GM10248 (cell line): ENCODE measurements at regions not wholly inside any gene's neighbourhood (a gene's known extent, or its start where the extent isn't known, plus 50 kb on each side); places are given as distances from the start of the nearest gene placed in this dataset.

Experiments used
- CTCF ChIA-PET: fragments of 300-600 bp; sonication (Branson Sonifier 250); formaldehyde crosslinking; extraction: SDS; loops from one replicate; lab custom pipeline; 2021; ENCODE audit warnings: antibody characterized with exemption; lab: Yijun Ruan, JAX
- POLR2A ChIA-PET: fragments of 350-650 bp; sonication (Branson Sonifier 250); formaldehyde crosslinking; extraction: SDS; loops from one replicate; lab custom pipeline; 2020; ENCODE audit warnings: antibody characterized with exemption; lab: Yijun Ruan, JAX
- DNase-seq: peaks from one replicate; pipeline ENCODE4 v3.0.0; 2012; ENCODE audit errors: extremely low spot score
- CTCF ChIP-seq: IDR thresholded peaks from 2 replicates; pipeline ENCODE4 v1.5.1; 2012; ENCODE audit warnings: mild to moderate bottlenecking, low read depth; ENCODE audit errors: extremely low read depth, missing control alignments, control extremely low read depth

GRCh38 chr1:221815660-221816059, 73.8 kb upstream of the DUSP10 start:
- TF ChIP-seq CTCF, result no peak
- no peak for DNase-seq
- POLR2A ChIA-PET, result no interaction called here

GRCh38 chr1:221813887-221814286, 72.0 kb upstream of the DUSP10 start:
- ChIA-PET POLR2A (no interaction called here), CTCF (interaction anchor here (2.3 to 2.7 kb wide), 2 partner anchors 11 to 19 kb away, joined by 7 to 11 read pairs; no protein-coding TSS in a partner anchor)
- TF ChIP-seq CTCF, result no peak
- DNase-seq, result no peak

More at GRCh38 chr1:221815660-221816059, 73.8 kb upstream of the DUSP10 start:
- CTCF ChIA-PET, result interaction anchor here (1.1 to 2.7 kb wide), 3 partner anchors 8 to 63 kb away, joined by 3 to 11 read pairs (median 4); no protein-coding TSS in a partner anchor

GRCh38 chr1:221812905-221813597, 71.2 kb upstream of the DUSP10 start:
- no peak for TF ChIP-seq CTCF
- POLR2A ChIA-PET, result no interaction called here
- CTCF ChIA-PET, result interaction anchor here (1.2 to 2.3 kb wide), 2 partner anchors 10 to 18 kb away, joined by 4 to 7 read pairs; no protein-coding TSS in a partner anchor
- DNase-seq, result no peak

GRCh38 chr1:221812088-221812752, 70.3 kb upstream of the DUSP10 start:
- no peak for DNase-seq
- CTCF ChIA-PET, result interaction anchor here (1.2 kb wide), 1 partner anchor 9 kb away, joined by 4 read pairs; no protein-coding TSS in a partner anchor
- no peak for TF ChIP-seq CTCF
- POLR2A ChIA-PET, result no interaction called here

GRCh38 chr1:221810406-221810805, 68.5 kb upstream of the DUSP10 start:
- CTCF ChIA-PET, result interaction anchor here (0.8 to 1.3 kb wide), 3 partner anchors 8 to 24 kb away, joined by 3 to 5 read pairs (median 3); no protein-coding TSS in a partner anchor

More at GRCh38 chr1:221810406-221810805, 68.5 kb upstream of the DUSP10 start:
- no peak for DNase-seq
- POLR2A ChIA-PET, result no interaction called here
- no peak for TF ChIP-seq CTCF
